Left ventricle myocardium superior (tissue), 1 donor: ENCODE measurements at regions not wholly inside any gene's neighbourhood (a gene's known extent, or its start where the extent isn't known, plus 50 kb on each side); places are given as distances from the start of the nearest gene placed in this dataset.
"Not testable (repeated sequence)": the region's sequence is repeated elsewhere in the genome, so short reads cannot be mapped to it uniquely, and the experiment has no call there.

Source experiments
- ATAC-seq: fragments of 200-7000 bp; cut with Tn5 transposase; one replicate; pipeline ENCODE4 v1.9.1; 2020; ENCODE audit warnings: mild to moderate bottlenecking, moderate library complexity
- DNase-seq: peaks from one replicate; pipeline ENCODE4 v3.0.0-alpha.2; 2020
- intact Hi-C: fragments of 100-400 bp; cut with micrococcal nuclease; formaldehyde crosslinking; loops from one replicate; pipeline ENCODE4 v1.11.0; 2022
- donor health status: DM: no; HTN: yes; CAD: no; lungs with severe emphysema.

DNA sequence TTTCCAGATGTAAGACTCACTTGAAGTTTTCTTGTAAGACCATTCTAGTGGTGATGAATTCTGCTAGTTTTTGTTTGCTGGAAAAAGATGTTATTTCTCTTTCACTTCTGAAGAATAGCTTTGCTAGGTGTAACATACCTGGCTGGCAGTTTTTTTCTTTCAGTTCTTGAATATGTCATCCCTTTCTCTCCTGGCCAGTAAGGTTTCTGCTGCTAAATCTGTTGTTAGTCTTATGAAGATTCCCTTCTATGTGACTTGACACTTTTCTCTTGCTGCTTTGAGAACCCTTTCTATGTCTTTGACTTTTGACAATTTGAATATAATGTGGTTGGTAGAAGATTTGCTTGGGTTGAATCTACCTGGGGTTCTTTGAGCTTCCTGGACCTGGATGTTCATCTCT lies 314.7 kb upstream of the NOX3 start:
- intact Hi-C loops = no loop called here
- ATAC-seq (no peak), DNase-seq (no peak)

DNA sequence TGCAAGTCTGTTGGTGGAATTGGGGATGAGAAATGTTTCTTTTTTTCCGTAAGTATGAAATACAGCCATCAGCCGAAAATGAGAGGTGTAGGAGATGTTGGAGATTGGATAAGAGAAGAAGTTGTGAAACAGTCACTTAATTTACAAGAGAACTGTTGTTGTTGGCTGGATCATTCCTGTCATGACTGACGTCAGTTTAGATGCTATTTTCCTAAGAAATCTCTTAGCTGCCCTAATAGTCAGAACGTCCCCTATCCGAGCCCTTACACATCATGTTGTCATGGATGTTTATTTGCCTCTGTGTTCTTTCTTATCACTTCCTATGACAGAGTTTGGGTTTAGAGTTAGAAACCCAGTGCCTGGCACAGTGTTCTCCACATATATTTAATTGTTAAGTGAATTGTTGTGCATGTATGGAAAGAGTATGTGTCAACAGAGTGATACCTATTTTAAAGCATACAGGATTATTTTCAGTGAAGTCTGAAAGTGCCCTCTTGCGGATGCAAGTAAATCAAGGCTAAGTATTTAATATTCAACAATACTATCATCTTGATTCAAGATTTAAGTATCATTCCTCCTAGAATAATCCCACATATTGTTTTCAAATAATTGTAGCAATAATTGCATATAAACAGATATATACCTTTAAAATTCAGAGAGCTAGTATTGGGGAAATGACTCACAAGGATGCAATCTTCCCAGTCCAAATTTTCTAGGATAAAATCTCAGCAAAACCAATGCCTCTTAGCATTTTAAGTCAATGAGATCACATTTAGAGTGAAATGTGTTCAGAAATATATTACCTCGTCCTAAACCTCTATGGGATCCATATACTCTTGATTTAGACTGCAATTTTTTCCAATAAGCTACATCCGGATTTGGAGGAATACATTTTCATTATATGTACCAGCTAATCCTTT lies 309.9 kb upstream of the NOX3 start:
- intact Hi-C loops = no loop called here
- DNase-seq (no peak), ATAC-seq (no peak)

DNA sequence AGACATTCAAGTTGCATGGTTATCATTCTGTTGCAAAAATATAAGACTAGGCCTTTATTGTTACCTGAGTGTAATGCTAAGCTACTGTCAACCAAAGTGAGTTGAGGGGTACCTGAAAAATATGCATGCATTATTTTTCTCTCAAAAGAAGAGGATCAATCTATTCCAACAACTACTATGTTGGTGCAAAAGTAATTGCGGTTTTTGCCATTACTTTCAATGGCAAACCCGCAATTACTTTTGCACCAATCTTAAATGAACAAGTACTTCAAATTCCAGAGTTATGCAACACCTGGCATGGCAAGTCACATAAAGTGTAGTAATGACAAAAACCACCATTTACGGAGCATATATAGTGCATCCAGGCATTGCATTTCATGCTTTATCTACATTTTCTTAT lies 307.0 kb upstream of the NOX3 start:
- ATAC-seq (no peak), DNase-seq (no peak)
- intact Hi-C loops = no loop called here

DNA sequence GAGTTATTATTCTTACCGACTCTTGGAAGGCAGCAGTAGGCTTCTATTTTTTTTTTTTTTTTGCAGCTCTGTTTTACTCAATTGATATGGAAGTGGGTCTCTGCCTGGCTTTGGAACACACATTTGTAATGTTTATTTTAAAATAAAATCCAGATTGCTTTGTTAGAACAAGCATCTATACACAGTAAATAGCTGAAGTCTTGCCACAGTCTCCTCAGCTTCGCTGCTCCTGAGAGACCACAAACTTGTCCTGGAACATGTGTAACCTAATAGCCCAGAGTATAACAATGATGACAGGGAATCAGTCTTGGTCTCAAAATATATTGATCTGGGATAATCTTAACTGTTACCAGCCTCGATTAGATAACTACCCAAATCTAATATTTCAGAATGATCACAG lies 299.8 kb upstream of the NOX3 start:
- ATAC-seq (no peak), DNase-seq (no peak)
- intact Hi-C loops = no loop called here

DNA sequence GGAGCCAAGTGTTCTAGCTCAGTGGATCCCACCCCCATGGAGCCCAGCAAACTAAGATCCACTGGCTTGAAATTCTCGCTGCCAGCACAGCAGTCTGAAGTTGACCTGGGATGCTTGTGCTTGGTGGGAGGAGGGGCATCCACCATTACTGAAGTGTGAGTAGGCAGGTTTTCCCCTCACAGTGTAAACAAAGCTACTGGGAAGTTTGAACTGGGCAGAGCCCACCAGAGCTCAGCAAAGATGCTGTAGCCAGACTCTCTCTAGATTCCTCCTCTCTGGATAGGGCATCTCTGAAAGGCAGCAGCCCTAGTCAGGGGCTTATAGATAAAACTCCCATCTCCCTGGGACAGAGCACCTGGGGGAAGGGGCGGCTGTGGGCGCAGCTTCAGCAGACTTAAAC lies 293.1 kb upstream of the NOX3 start:
- intact Hi-C loops = not testable (repeated sequence)

DNA sequence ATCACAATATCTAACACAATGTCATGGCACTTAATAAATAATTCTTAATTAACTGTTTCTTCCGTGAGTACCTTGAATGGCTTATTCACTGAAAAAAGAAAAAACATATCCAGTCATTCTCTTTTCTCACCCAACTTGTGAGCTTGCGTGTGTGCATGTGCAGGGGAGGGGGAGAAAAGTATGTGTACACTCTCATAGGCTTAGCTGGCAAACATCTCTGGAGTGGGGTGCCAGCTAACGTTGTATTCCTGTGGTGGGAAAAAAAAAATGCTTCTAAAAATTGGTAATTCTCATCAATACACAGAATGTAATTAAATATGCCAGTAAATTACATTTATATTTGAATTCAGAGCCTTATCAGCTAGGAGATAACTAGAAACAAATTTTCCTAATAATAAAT lies 291.9 kb upstream of the NOX3 start:
- ATAC-seq (no peak), DNase-seq (no peak)
- intact Hi-C loops = no loop called here

More for the DNA sequence above, 293.1 kb upstream of the NOX3 start:
- not testable (repeated sequence) for ATAC-seq, DNase-seq

DNA sequence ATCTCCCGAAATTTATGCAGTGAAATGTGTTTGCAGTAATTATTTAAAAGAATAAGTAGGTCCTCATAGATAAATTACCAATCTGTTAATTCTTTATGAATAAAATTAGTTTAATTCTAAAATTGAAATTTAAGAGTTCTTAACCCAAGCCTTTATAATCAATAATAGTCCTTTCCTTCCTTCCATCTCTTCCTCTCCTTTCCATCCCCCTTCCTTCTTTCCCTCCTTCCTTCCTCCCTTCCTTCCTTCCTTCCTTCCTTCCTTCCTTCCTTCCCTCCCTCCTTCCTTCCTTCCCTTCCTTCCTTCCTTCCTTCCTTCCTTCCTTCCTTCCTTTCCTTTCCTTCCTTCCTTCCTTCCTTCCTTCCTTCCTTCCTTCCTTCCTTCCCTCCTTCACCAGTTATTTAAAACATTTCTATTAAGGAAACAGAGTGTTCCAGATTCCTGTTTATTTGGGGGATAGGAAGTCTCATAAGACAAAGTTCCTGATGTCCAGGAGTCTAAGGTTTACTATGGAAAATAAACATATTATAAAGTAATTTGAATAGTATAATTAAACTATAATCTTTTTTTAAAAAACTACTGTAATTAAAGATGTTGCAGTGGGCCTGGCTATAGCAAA lies 285.3 kb upstream of the NOX3 start:
- DNase-seq = no peak
- intact Hi-C loops = no loop called here
- ATAC-seq = no peak

DNA sequence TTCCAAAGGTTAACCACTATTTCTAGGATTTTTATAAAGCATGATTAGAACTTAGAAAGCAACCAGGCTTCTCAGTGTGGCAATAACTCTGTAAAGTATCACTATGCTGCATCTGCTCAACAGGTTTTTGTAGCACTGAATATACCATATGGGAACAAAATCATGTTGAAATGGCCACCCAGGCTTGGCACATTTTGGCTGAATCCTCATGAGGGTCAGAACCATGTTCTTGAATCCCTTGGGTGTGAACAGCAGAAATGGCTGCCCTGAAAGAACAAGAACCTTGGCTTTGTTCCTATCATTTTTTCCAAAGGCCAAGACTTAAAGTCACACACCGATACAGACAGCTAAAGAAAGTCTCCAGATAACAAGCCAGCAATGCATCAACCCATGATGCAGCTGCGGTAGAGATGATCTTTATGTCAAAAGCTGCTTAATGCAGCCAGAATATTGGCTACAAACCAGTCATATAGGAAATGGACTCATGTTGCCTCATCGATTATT lies 283.0 kb upstream of the NOX3 start:
- no peak for ATAC-seq
- intact Hi-C loops = no loop called here
- no peak for DNase-seq

DNA sequence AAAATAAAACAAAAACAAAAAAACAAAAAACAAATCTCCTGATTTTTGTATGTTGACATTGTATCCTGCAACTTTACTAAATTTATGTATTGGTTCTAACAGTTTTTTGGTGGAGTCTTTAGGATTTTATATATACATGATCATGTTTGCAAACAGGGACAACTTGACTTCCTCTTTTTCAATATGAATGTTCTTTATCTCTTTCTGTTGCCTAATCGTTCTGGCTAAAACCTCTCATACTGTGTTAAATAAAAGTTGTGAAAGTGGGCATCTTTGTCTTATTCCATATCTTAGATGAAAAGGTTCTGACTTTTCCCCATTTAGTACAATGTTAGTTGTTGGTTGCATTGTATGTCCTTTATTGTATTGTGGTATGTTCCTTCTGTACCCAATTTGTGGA lies 261.7 kb upstream of the NOX3 start:
- intact Hi-C loops = no loop called here
- DNase-seq (no peak), ATAC-seq (no peak)

DNA sequence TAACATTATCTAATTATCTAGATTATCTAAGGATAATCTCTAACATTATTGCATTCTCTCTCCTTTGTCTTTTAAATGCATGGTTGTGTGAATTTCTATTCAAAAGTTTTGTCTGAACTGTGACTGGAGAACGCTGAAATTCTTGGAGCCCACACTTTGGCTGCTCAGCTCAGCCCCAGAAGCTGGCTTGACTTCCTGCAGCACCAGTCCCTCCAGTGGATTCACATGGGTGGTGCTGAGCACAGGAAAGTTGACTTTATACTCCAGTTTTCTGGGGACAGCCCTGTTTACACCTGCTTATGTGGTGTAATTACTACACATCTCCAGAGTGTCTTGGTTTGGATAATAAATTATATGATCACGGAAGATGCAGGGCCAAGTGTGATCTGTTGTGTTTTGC lies 255.1 kb upstream of the NOX3 start:
- intact Hi-C loops = no loop called here
- ATAC-seq (no peak), DNase-seq (no peak)

DNA sequence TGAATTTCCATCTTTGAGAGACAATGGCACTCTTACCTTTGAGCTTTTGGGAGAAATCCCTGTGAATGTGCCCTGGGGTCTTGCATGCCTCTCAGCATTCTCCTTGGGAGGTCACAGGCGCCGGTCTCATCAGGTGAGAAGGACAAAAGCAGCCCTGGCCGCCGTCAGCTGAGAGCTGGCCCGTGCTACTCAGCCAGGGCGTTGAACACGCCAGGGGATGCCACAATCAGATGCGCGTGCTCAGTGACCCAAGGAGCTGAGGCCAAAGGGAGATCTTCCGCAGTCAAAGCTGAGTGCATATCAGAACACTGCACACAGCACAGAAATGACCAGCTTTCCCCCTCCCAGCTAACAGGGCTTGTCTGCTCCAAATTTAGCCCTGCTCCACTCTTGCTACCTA lies 253.6 kb upstream of the NOX3 start:
- no peak for ATAC-seq
- intact Hi-C loops = no loop called here
- DNase-seq = no peak

DNA sequence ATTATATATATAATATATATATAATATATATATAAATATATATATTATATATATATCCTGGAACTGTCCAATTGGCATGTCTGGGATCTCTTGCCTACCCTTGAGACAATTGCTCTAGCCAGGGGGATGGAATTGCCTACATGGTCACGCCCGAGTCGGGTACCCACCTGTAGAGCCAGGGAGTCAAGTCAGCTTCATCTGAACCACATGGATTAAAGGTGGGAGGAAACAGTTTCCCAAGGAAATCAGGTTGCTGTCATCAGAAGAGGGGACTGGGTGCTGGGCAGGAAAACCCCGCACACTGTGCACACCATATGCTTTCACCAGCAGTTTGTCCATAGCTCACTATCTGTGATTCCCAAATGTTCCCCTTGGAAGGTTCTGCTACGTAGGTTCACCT lies 252.5 kb upstream of the NOX3 start:
- DNase-seq (no peak), ATAC-seq (no peak)
- intact Hi-C loops = no loop called here

DNA sequence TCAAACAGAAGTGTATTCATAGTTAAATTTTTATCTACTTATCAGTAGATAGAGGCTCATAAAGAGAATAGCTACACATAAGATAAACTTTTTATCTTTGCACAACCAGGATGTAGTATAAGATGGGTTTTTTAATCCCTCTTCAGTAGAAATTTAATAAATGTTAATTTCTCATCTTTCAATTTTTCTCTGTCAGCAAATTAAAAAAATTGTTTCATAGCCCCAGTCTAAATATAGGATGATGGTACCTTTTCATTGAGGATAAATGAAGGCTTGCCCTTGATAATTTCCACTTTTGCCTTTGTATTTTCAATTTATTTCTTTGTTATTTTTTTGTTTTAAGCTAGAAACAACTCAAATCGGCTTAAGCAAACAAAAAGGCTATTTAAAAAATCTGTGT lies 251.2 kb upstream of the NOX3 start:
- ATAC-seq (no peak), DNase-seq (no peak)
- intact Hi-C loops = no loop called here

DNA sequence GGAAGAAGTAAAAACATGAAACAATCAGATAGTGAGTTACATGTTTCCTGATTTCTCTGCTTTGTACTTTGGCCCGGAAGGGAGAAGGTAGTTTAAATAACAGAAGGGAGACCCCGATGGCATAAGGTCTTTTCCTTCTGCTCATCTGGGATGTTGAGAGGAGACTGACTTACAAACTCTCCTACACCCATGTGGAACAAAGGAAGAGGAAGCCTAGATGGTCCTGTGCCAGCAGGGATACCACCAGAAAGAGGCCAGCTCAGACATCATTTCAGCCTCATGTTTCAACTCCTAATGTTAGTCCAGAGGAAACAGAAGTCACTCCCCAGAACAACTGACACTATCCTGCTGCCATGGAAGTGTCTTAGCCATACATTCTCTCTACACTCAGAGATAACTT lies 250.7 kb upstream of the NOX3 start:
- no peak for ATAC-seq
- intact Hi-C loops = no loop called here
- DNase-seq = no peak

DNA sequence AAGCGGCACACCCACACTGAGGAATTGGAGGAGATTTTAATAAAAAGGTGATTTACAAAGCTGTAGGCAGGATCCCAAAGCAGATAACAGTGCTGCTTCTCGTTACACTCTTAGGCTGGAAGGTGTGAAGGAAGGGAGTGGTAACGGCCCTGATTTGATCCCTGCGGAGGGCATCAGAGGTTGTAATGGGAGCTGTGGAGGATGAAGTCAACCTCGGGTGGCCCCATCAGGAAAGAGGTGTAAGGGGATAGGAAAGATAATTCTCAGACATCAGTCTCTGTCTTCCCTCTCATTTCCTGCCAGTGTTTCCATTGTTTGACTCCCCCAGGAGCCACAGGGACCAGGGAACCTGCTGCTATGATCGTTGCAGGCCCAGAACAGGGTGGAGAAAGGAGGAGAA lies 245.7 kb upstream of the NOX3 start:
- intact Hi-C loops = no loop called here
- DNase-seq = no peak
- ATAC-seq = no peak

DNA sequence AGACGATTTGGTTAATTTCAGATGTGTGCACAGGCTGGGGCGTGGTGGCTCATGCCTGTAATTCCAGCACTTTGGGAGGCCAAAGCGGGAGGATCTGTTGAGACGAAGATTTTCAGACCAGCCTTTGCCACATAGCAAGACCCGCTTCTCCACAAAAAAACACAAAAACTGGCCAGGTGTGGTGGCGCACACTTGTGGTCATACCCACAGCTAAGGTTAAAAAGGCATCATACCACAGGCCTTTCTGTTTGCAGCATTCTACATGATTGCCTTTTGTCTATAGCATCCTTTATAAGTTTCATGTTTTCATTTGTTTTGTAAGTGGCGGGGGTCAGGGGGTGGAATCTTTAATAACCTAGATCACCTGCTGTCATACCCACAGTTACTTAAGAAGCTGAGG lies 239.9 kb upstream of the NOX3 start:
- DNase-seq (no peak), ATAC-seq (no peak)
- intact Hi-C loops = no loop called here

DNA sequence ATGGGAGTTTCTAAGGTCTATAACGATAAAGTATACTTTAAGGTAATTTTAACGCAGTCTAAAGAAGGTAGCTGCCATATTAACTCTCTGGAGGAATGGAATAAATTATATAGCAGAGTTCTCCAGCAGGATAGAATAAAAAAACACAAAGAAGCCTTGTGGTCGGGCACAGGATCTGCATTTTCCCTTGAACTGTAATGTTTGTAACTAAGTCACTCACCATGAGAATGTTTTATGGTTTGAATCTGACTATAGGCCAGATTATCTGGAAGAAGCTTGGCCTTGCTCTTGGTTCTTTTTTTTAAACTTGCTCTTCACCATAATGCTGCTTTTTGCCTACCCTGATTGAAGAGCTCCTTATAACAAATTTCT lies 238.8 kb upstream of the NOX3 start:
- ATAC-seq = no peak
- intact Hi-C loops = no loop called here

DNA sequence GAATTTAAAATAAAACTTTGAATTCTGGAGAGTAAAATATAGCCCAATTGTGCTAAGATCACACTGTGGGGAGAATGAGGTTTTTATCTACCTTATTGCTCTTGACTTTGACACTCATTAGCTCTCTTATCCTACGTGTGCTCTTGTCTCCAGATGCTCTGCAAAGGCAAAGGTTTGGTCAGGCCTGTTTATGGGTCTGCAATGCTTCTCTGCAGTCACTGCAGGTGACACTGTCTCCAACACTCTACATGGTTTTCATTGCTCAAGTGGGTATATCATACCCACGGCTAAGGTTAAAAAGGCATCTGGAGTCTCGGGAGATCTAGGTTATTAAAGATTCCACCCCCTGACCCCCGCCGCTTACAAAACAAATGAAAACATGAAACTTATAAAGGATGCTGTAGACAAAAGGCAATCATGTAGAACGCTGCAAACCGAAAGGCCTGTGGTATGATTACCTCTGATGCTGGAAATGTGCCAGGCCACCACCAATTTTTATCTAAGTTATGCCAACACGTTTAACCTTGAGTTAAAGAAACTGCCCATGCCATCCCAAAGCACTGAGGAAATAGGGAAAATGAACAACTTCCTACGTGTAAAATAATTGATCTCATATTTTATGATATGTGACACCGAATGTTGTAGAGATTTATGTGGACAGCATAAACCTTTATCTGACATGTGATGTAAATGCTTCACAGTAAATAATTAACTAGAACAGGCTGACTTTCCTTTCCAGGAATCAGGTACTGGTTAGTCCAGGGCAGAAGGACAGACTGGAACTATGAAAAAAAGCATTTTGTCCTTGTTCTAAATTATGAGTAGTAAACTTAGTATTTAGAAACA lies 238.2 kb upstream of the NOX3 start:
- ATAC-seq (no peak), DNase-seq (no peak)
- intact Hi-C loops = no loop called here

More for the DNA sequence above, 238.8 kb upstream of the NOX3 start:
- DNase-seq = no peak

DNA sequence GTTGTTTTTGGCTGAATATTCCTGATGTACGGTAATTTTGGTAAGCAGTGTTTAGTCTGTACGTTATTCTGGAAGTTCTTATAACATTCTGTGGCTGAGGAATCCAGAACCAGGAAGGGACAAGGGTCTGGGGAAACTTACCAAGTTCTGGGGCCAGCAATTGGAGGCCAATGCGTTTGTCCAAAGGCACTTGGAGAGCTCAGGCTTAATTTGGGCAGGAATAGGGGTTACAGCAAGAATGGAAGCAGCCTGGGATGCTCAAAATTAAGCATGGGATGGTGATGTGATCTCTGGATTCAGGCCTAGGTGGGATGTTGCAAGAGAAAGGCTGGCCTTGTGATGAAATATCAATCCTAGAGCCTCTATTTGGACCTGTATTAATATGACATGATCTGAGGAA lies 235.2 kb upstream of the NOX3 start:
- ATAC-seq (no peak), DNase-seq (no peak)

DNA sequence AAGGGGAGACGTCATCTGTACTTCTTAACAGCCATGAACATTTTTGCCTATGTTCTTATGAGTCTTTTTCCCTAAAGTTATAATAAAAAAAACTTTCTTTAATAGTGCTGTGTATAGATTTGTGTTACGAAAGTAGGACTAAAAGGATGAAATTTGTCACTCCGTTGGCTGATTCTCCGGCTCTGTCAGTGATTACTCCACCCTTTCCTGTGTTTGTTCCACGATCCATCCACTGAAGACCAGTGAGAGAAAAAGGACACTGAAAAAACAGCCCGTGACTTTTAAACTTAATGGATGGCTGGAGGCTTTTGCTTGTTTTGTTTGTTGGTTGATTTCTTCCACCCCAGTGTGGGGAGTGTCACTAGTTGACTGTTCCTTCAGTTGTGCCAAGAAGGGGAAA lies 232.0 kb upstream of the NOX3 start:
- intact Hi-C loops = no loop called here
- no peak for DNase-seq
- no peak for ATAC-seq

More for the DNA sequence above, 235.2 kb upstream of the NOX3 start:
- intact Hi-C loops = no loop called here
